ENCODE measurements at regions not wholly inside any gene's neighbourhood (a gene's known extent, or its start where the extent isn't known, plus 50 kb on each side); places are given as distances from the start of the nearest gene placed in this dataset.

DNA sequence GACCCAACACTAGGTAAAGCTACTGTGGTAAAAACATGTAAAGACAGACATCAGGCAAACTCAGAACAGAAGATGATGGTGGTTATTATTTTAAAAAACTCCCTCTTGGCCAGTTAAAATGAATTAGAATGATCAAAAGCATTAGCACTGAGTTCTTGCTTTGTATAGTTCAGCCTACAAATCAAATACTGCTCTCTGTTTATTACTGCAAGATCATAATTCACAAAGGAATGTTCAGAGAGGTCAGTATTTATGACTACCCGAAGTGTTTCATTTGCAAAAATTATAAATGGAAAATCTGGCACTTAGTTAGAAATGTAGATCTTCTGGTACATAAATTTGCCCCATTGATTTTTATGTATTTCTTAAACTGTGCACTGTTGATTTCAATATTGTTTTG lies 140.3 kb upstream of the PPP2R2B start:
- DNase-seq (ENCODE audit: low read depth in 2 of 2) = no peak
- TF ChIP-seq, protein P1, sequence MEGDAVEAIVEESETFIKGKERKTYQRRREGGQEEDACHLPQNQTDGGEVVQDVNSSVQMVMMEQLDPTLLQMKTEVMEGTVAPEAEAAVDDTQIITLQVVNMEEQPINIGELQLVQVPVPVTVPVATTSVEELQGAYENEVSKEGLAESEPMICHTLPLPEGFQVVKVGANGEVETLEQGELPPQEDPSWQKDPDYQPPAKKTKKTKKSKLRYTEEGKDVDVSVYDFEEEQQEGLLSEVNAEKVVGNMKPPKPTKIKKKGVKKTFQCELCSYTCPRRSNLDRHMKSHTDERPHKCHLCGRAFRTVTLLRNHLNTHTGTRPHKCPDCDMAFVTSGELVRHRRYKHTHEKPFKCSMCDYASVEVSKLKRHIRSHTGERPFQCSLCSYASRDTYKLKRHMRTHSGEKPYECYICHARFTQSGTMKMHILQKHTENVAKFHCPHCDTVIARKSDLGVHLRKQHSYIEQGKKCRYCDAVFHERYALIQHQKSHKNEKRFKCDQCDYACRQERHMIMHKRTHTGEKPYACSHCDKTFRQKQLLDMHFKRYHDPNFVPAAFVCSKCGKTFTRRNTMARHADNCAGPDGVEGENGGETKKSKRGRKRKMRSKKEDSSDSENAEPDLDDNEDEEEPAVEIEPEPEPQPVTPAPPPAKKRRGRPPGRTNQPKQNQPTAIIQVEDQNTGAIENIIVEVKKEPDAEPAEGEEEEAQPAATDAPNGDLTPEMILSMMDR (IDR thresholded peaks at IDR 0.05; ENCODE audit: low read depth, low read length) = no peak
- no peak overlapping the region for H3K4me3 ChIP-seq (replicated peaks in 1 of 2; ENCODE audit: low read depth in 2 of 2, low read length in 2 of 2)

DNA sequence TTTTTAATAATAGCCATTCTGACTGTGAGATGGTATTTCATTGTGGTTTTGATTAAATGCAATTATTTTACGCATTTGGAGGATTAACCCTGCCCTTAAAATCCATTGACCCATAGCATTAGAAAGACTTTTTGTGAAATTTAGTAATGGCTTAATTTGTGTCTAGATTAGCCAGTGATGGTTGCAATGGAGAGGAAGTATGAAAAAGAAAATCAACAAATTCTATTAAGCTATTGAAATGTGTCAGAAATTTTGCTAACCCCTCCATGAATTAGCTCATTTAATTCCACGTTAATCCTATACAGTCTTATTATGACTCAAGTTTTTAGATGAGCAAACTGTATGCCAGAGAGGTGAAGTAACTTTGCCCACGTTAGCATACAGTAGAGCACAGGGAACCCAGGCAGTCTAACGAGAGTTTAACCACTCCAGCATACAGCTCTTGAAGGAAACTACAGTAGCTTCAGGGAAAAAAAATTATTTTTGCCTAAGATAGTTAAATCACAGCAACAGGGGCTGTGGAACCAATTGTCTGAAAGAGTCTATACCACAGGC lies 158.2 kb upstream of the PPP2R2B start:
- DNase-seq (ENCODE audit: low read depth in 2 of 2) = no peak
- TF ChIP-seq, protein P1 (IDR thresholded peaks at IDR 0.05; ENCODE audit: low read depth, low read length) = no peak
- H3K4me3 ChIP-seq (replicated peaks in 1 of 2; ENCODE audit: low read depth in 2 of 2, low read length in 2 of 2) = no peak overlapping the region

DNA sequence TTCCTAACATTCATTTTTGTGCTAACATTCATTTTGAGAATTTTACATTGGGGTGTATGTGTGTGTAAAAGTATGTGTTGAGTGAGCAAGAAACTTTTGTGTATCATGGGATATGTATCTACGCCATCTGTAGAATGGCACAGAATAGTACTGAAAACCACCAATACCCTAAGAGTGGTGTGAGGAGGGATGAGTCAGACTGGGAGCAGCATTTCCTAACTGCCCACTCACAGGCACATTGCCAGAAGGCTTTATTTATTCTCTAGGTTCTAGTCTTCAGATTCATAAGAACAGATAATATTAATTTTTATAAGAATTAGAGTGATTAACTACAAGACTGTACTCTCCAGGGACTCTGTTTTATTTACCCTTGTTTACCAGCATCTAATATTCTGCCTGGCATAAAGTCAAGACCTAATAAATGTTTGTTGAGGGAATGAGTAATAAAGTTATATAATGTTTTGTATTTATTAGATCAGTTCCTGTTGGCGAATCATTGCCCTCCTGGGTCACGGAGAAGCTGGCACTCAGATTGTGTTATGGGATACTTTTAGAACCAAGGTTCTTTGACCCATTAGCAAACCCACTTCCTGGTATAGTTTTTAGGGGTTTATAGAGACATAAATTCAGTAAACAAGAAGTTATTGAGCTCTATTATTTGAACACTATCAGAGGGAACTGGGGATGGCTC lies 159.1 kb upstream of the PPP2R2B start:
- H3K4me3 ChIP-seq (replicated peaks in 1 of 2; ENCODE audit: low read depth in 2 of 2, low read length in 2 of 2) = no peak overlapping the region
- peak; percentile 50 to 68 for DNase-seq (ENCODE audit: low read depth in 2 of 2)
- TF ChIP-seq, protein P1 (IDR thresholded peaks at IDR 0.05; ENCODE audit: low read depth, low read length) = no peak

DNA sequence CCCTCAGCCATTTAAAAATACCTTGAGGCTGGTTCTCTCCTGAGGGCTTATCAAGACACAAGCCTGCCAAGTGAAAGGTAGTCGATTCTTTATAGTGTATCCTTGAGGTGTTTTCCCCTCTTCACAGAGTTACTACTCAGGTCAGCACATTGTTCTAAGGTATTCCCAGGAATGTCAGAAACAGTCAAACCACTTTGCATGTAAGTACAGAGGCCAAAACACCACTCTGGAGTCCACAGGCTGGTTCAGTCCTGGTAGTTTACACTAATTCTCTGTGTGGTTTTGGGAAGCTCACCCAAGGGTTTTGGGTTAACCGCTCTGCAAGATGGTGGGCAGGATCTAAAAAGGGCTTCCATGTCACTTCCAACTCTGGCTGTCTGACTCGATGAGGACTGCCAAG lies 162.3 kb upstream of the PPP2R2B start:
- H3K4me3 ChIP-seq (replicated peaks in 1 of 2; ENCODE audit: low read depth in 2 of 2, low read length in 2 of 2) = no peak overlapping the region
- DNase-seq (ENCODE audit: low read depth in 2 of 2) = no peak
- TF ChIP-seq, protein P1 (IDR thresholded peaks at IDR 0.05; ENCODE audit: low read depth, low read length) = no peak

DNA sequence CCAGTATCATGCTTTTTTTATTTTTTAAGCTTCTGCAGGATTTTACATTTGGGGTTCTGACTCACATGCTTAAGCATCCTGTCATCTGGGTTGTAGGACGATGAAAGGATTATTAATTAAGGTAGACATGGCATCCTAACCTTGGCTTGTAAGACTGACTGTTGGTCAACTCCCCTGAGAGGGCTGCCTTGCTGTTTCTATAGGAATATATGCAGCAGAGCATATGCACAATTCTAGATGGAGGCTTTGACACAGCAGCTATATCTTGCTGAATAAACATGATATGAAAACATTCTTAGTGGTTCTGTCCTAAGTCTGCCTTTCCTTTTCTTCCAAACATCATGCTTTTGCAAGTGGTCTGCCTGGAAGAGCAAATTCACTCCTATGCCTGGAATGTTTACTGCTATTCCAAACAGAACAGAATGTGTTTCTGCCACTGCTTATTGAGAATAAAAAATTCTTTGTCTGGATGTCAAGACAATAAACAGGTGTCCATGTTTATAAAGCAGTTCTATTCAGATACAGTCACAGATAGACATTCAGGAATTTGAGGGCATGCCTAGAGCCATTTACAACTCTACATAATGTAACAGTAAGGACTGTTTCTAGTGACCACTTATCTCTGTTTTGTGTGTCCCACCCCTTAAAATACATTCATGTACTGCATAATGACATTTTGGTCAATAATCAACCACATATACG lies 166.2 kb upstream of the PPP2R2B start:
- H3K4me3 ChIP-seq (replicated peaks in 1 of 2; ENCODE audit: low read depth in 2 of 2, low read length in 2 of 2) = no peak overlapping the region
- DNase-seq (ENCODE audit: low read depth in 2 of 2) = no peak
- TF ChIP-seq, protein P1 (IDR thresholded peaks at IDR 0.05; ENCODE audit: low read depth, low read length) = no peak

DNA sequence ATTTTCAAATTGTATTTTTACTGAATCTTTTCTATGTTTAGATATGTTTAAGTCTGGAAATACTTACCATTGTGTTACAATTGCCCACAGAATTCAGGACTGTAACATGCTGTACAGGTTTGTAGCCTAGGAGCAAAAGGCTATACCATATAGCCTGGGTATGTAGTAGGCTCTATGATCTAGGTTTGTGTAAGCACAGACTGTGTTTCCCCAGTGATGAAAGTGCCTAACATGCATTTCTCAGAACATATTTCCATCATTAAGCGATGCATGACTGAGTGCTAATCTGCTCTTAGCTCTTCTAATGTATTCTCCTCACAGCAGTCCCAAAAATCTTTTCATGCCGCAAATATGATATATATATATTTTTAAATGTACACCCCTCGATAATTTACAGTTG lies 166.7 kb upstream of the PPP2R2B start:
- TF ChIP-seq, protein P1 (IDR thresholded peaks at IDR 0.05; ENCODE audit: low read depth, low read length) = no peak
- H3K4me3 ChIP-seq (replicated peaks in 1 of 2; ENCODE audit: low read depth in 2 of 2, low read length in 2 of 2) = no peak overlapping the region
- DNase-seq (ENCODE audit: low read depth in 2 of 2) = no peak

Measured in cardiac fibroblast (primary cell).